Mucosa of descending colon (tissue), 3 donors: ENCODE measurements at regions not wholly inside any gene's neighbourhood (a gene's known extent, or its start where the extent isn't known, plus 50 kb on each side); places are given as distances from the start of the nearest gene placed in this dataset.
A peak's percentile ranks its signal among the peaks of the same experiment; 100 is the strongest.

Experiments
- ATAC-seq: fragments of 200-7000 bp; cut with Tn5 transposase; one replicate; pipeline ENCODE4 v1.9.1; 2020; ENCODE audit warnings: mild to moderate bottlenecking, moderate library complexity
- DNase-seq, 3 donors: peaks; one replicate each; pipeline ENCODE4 v3.0.0-alpha.2; 2020
- H3K36me3 ChIP-seq: fragments of 200-600 bp; one replicate; pipeline ENCODE4 v1.8.0; 2021; ENCODE audit warnings: low read depth, mild to moderate bottlenecking
- H3K4me1 ChIP-seq: fragments of 200-600 bp; one replicate; pipeline ENCODE4 v1.8.0; 2021; ENCODE audit warnings: low read depth, mild to moderate bottlenecking
- H3K4me3 ChIP-seq: fragments of 200-600 bp; one replicate; pipeline ENCODE4 v1.8.0; 2021; ENCODE audit warnings: mild to moderate bottlenecking
- H3K9me3 ChIP-seq: fragments of 200-600 bp; one replicate; pipeline ENCODE4 v1.8.0; 2021; ENCODE audit warnings: mild to moderate bottlenecking
- CTCF ChIP-seq: fragments of 200-600 bp; IDR thresholded peaks from one replicate; pipeline ENCODE4 v1.8.0; 2022; ENCODE audit warnings: antibody characterized with exemption, mild to moderate bottlenecking
- intact Hi-C, 2 donors: fragments of 100-400 bp; cut with DNase I in 1 of 2; cut with micrococcal nuclease in 1 of 2; formaldehyde crosslinking; loops; one replicate each; pipeline versions ENCODE4 v1.11.0 to v1.11.1; 2022; cut with DNase I, micrococcal nuclease
- donor health status: DM: no; HTN: no; CAD: no; lungs with moderate emphysema.
- donor health status: DM: no; HTN: no; CAD: no.
- donor health status: DM: no; HTN: yes; CAD: no.

DNA sequence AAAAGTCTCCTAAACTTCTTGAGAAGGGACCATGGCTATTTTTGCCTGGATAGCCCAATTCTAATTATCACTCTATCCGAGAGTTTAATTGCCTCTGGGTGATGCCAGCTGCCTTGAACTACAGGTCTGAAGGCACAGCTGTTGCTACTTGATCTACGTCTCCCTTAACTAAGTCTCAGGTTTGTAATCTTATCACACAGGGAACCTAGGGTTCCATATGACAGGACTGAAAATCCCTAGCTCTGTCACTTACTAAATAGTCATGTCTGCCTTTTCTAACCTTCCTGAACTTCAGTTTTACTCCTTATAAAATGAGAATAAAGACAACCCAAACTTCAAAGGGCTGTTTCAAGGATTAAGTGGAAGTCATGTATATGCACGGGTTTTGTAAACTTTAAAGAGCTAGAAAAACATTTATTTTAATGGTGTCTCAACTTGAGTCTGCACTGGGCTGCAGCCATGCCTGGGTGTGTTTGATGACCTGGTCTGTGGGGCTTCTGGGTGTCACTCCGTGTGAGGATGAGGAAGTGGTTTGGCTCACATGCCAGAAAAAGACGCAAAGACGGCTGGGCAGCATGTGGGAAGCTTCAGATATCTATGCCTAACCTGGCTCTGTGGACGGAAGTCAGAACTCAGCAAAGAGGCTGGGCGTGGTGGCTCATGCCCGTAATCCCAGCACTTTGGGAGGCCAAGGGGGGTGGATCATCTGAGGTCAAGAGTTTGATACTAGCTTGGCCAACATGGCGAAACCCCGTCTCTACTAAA, 129.3 kb upstream of the SLC44A1 start:
- Histone ChIP-seq H3K4me3 (no peak overlapping the region), H3K4me1 (no peaks in the 10 kb centered on the region), H3K9me3 (no peaks in the 10 kb centered on the region), H3K36me3 (no peaks in the 10 kb centered on the region)
- TF ChIP-seq CTCF: no peak
- intact Hi-C loops: no loop called here
- DNase-seq (peak; percentile 50 to 65 (median 65)), ATAC-seq (peak; percentile 80)

GRCh38 chr9:105116052-105116868, 128.2 kb upstream of the SLC44A1 start:
- Histone ChIP-seq H3K4me1 (no peaks in the 10 kb centered on the region), H3K9me3 (no peaks in the 10 kb centered on the region), H3K36me3 (no peaks in the 10 kb centered on the region), H3K4me3 (no peak overlapping the region)
- intact Hi-C loops: no loop called here
- DNase-seq (no peak), ATAC-seq (no peak)
- TF ChIP-seq CTCF: no peak

DNA sequence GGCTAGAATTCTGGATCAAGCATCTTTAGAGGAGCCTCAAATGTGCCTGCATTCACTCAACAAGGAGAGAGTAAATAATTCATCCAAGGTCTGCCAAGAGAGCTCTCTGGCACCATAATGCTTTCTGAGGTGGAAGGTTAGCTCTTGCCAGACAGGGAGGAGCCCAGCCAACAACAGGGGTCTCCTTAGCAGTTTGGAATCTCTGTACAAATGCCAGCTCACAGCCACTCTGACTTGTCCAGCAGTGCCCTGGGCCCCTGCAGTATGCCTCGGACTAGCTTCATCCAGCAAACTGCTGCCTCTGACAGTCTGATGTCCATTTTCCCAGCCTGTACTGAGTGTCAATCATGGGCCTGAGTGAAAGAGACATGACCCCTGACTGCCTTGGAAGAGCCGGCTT, 127.2 kb upstream of the SLC44A1 start:
- TF ChIP-seq CTCF: no peak
- Histone ChIP-seq H3K4me3 (no peak overlapping the region), H3K4me1 (no peaks in the 10 kb centered on the region), H3K36me3 (no peaks in the 10 kb centered on the region), H3K9me3 (no peaks in the 10 kb centered on the region)
- no peak for DNase-seq
- ATAC-seq: no peak
- intact Hi-C loops: no loop called here

DNA sequence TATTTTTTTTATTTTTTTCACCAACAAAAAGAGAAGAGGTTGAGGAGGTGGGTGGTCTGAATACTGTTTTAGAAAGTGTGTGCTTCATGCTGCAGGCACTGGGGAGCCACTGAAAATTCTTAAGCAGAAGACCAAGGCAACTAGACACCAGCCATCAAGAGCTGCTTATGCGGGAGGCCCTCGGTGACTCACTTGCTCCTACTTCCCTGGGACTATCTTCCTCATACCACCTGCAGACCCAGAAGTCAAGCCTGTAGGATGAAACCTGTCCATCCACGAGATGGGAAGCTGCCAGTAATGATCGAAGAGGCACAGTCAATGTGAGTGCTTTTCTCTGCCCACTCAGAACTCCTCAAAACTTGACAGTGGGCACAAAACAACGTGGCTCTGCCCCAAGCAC, 125.8 kb upstream of the SLC44A1 start:
- no peaks in the 10 kb centered on the region for H3K36me3 ChIP-seq
- H3K4me3 ChIP-seq: no peak overlapping the region
- DNase-seq (no peak), ATAC-seq (peak; percentile 35)
- H3K9me3 ChIP-seq: no peaks in the 10 kb centered on the region
- H3K4me1 ChIP-seq: no peaks in the 10 kb centered on the region
- no peak for TF ChIP-seq CTCF
- intact Hi-C loops: no loop called here

- intact Hi-C loops: no loop called here
- no peak overlapping the region for H3K4me3 ChIP-seq
- DNase-seq: no peak
- no peak for TF ChIP-seq CTCF
- ATAC-seq: no peak
- H3K9me3 ChIP-seq: no peaks in the 10 kb centered on the region
- no peaks in the 10 kb centered on the region for H3K36me3 ChIP-seq
- H3K4me1 ChIP-seq: no peaks in the 10 kb centered on the region
Observed at GRCh38 chr9:105119156-105119555, 125.3 kb upstream of the SLC44A1 start.
